Thyroid gland (tissue), 4 donors: ENCODE measurements at regions not wholly inside any gene's neighbourhood (a gene's known extent, or its start where the extent isn't known, plus 50 kb on each side); places are given as distances from the start of the nearest gene placed in this dataset.

Source experiments
- DNase-seq, 2 donors: peaks; one replicate each; pipeline ENCODE4 v3.0.0-alpha.2; 2019
- H3K27ac ChIP-seq, 3 donors: fragments of 200-600 bp; sonication (generic); 1 replicate in 2 of 3; 2 replicates in 1 of 3; pipeline ENCODE4 v1.5.1; 2016 to 2019; ENCODE audit warnings: mild to moderate bottlenecking in 1 of 3, moderate library complexity in 1 of 3
- H3K27me3 ChIP-seq: fragments of 200-600 bp; sonication (generic); one replicate; pipeline ENCODE4 v1.5.1; 2019
- H3K36me3 ChIP-seq, 2 donors: fragments of 200-600 bp; sonication (generic); one replicate each; pipeline ENCODE4 v1.5.1; 2016 to 2019
- H3K4me1 ChIP-seq, 2 donors: fragments of 200-600 bp; sonication (generic); one replicate each; pipeline ENCODE4 v1.5.1; 2017 to 2019
- H3K4me3 ChIP-seq, 3 donors: fragments of 200-600 bp; sonication (generic); replicated peaks in 1 of 3; 1 replicate in 2 of 3; 2 replicates in 1 of 3; pipeline ENCODE4 v1.5.1; 2016; ENCODE audit warnings: mild to moderate bottlenecking in 1 of 3
- H3K9me3 ChIP-seq: fragments of 200-600 bp; sonication (generic); one replicate; pipeline ENCODE4 v1.5.1; 2017
- POLR2A ChIP-seq, 2 donors: fragments of 450-650 bp; IDR thresholded peaks; one replicate each; pipeline ENCODE4 v1.6.1; 2017; ENCODE audit warnings: antibody characterized with exemption in 2 of 2, mild to moderate bottlenecking in 2 of 2, moderate library complexity in 1 of 2
- WGBS, 2 donors: methylation state at CpG; one replicate each; pipeline ENCODE4 v1.1.5; 2017; 5-methylcytosine and 5-hydroxymethylcytosine counted together
- intact Hi-C: fragments of 100-400 bp; cut with DNase I; formaldehyde crosslinking; loops from one replicate; pipeline ENCODE4 v1.15.1; 2023
- TF ChIP-seq, protein P1 (sequence below), 6 experiments: fragments of 200-600 bp in 3 of 6; fragments of 450-650 bp in 3 of 6; sonication (generic) in 3 of 6; IDR thresholded peaks; one replicate each; pipeline ENCODE4 v1.5.1; 2016 to 2019; ENCODE audit warnings: antibody characterized with exemption in 6 of 6, mild to moderate bottlenecking in 2 of 6, inconsistent platforms in 1 of 6, moderate library complexity in 1 of 6

DNA sequence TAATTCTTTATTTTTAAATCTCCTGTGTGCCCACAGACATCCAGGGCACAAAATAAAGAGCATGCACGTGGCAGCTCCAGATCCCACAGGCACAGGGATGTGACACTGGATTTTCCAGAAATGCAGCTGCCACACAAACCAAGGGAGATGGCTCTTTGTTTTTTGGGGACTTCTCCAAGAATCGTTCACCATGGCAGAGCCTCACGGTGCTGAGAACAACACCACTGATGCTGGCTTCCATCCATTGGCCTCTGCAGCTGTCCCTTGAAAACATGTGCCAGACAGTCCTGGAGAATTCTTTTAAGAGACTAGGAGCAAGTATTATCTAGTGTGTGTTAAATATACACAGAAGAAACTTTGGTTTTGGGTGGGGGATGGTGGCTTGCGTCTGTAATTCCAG lies 73.2 kb upstream of the SLC22A11 start:
- TF ChIP-seq POLR2A (IDR thresholded peaks at IDR 0.05) = no peak
- TF ChIP-seq, protein P1, sequence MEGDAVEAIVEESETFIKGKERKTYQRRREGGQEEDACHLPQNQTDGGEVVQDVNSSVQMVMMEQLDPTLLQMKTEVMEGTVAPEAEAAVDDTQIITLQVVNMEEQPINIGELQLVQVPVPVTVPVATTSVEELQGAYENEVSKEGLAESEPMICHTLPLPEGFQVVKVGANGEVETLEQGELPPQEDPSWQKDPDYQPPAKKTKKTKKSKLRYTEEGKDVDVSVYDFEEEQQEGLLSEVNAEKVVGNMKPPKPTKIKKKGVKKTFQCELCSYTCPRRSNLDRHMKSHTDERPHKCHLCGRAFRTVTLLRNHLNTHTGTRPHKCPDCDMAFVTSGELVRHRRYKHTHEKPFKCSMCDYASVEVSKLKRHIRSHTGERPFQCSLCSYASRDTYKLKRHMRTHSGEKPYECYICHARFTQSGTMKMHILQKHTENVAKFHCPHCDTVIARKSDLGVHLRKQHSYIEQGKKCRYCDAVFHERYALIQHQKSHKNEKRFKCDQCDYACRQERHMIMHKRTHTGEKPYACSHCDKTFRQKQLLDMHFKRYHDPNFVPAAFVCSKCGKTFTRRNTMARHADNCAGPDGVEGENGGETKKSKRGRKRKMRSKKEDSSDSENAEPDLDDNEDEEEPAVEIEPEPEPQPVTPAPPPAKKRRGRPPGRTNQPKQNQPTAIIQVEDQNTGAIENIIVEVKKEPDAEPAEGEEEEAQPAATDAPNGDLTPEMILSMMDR (IDR thresholded peaks at IDR 0.05) = no peak

DNA sequence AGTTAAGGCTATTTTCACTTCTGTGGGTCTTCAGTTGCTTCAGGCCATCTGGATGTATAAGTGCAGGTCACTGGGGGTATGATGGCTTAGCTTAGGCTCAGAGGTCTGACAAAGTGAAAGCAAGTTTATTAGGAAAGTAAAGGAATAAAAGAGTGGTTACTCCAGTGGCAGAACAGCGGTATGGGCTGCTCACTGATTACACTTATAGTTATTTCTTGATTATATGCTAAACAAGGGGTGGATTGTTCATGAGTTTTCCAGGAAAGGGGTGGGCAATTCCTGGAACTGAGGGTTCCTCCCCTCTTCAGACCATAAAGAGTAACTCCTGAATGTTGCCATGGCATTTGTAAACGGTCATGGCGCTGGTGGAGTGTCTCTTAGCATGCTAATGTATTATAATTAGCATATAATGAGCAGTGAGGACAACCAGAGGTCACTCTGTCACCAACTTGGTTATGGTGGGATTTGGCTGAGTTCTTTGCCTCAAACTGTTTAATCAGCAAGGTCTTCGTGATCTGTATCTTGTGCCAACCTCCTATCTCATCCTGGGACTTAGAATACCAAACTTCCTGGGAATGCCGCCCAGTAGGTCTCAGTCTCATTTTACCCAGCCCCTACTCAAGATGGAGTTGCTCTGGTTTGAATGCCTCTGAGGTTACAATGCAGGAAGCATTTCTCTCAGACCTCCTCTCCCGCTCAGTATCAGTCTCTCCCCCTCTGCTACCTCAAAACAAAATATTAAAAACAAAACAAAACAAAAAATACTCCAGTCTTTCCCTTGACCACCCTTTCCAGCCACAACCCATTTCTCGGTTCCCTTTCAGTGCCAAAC lies 71.3 kb upstream of the SLC22A11 start:
- Histone ChIP-seq H3K4me1 (no peaks in the 10 kb centered on the region), H3K36me3 (no peaks in the 10 kb centered on the region), H3K27ac (no peak overlapping the region), H3K4me3 (no peak overlapping the region), H3K27me3 (peaks cover 3% of the 10 kb centered on the region), H3K9me3 (no peaks in the 10 kb centered on the region)
- no peak for DNase-seq
- WGBS, 2 donors = 65 to 76% methylated on average over 7 of the region's 7 CpGs
- no peak for TF ChIP-seq POLR2A (IDR thresholded peaks at IDR 0.05)
- TF ChIP-seq, protein P1 (IDR thresholded peaks at IDR 0.05) = no peak
- intact Hi-C loops = no loop called here

More for the DNA sequence above, 73.2 kb upstream of the SLC22A11 start:
- Histone ChIP-seq H3K27me3 (no peaks in the 10 kb centered on the region), H3K4me3 (no peak overlapping the region), H3K9me3 (no peaks in the 10 kb centered on the region), H3K36me3 (no peaks in the 10 kb centered on the region), H3K27ac (no peak overlapping the region), H3K4me1 (no peaks in the 10 kb centered on the region)
- 49 to 52% methylated on average over 4 of the region's 4 CpGs for WGBS, 2 donors
- no peak for DNase-seq
- intact Hi-C loops = no loop called here

DNA sequence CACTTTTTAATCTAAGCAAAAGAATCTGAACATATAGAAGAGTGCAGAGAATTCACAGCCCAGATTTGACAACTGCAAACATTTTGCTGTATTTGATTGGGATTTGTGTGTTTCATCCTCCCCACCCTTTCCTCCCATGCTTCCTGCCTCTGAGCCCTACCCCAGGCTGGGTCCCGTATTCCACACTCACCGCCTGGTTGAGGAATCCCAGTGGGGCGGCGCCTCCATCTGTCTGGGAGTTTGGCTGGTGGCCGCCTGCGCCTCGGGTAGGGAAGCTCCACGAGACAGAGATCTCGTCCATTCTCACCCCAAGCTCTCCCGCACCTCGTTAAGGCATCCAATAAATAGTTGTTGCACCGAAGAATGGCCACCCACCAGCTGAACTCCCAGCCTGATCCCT lies 70.7 kb upstream of the SLC22A11 start:
- Histone ChIP-seq H3K4me3 (no peak overlapping the region), H3K9me3 (no peaks in the 10 kb centered on the region), H3K27ac (no peak overlapping the region), H3K36me3 (no peaks in the 10 kb centered on the region), H3K27me3 (peaks cover 3% of the 10 kb centered on the region), H3K4me1 (no peaks in the 10 kb centered on the region)
- TF ChIP-seq, protein P1 (IDR thresholded peaks at IDR 0.05) = no peak
- no peak for TF ChIP-seq POLR2A (IDR thresholded peaks at IDR 0.05)
- DNase-seq = no peak
- 55 to 66% methylated on average over 12 of the region's 12 CpGs for WGBS, 2 donors
- intact Hi-C loops = no loop called here

DNA sequence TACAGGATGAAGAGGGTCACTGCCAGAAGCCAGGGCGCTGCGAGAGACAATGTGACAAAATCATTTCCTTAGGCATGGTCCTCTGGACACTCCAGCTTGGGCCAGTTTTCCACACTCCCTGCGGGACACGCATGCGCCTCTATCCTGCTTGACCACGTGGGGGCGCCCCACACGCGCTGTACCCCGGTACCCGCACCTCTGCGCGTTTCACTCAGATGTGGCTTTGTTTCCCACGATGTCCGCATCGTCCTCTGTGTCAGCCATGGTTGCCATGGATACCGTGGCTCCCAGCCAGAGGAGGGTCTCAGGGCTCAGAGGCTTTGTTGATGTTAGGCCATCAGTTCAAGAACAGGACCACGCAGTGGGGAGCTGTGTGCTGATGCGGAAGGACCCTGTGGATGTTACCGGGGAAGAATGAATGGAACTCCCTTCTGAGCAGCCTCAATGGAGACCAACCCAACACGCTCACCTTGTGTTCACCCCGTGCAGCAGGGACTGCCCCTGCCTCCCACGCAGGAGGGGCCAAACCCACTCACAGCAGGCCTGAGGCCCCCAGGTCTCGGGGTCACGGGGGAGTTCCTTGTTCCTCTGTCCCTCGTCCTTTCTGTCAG lies 65.8 kb upstream of the SLC22A11 start:
- TF ChIP-seq POLR2A (IDR thresholded peaks at IDR 0.05) = no peak
- TF ChIP-seq, protein P1 (IDR thresholded peaks at IDR 0.05) = peak in 2 of 6 experiments; percentile 24 to 44
- Histone ChIP-seq H3K27ac (no peak overlapping the region), H3K36me3 (no peaks in the 10 kb centered on the region), H3K9me3 (no peaks in the 10 kb centered on the region), H3K27me3 (peaks cover 3% of the 10 kb centered on the region), H3K4me3 (no peak overlapping the region), H3K4me1 (no peaks in the 10 kb centered on the region)
- 23 to 34% methylated on average over 16 to 18 of the region's 26 CpGs for WGBS, 2 donors
- DNase-seq = peak; percentile 26 to 32
- intact Hi-C loops = no loop called here
